Cardiac muscle cell (in vitro differentiated cells and primary cell): ENCODE measurements at regions not wholly inside any gene's neighbourhood (a gene's known extent, or its start where the extent isn't known, plus 50 kb on each side); places are given as distances from the start of the nearest gene placed in this dataset.

Experiments
- DNase-seq, 2 donors: peaks; one replicate each; pipeline versions ENCODE4 v3.0.0 to v3.0.0-alpha.2; 2010 to 2017; ENCODE audit warnings: low read depth in 1 of 2, low spot score in 1 of 2
- H3K27ac ChIP-seq: fragments of 200-600 bp; sonication (generic); 2 replicates; pipeline ENCODE4 v1.5.1; 2016
- H3K27me3 ChIP-seq: fragments of 200-600 bp; sonication (generic); 2 replicates; pipeline ENCODE4 v1.6.0; 2016; ENCODE audit warnings: control low read depth
- H3K36me3 ChIP-seq: fragments of 200-600 bp; sonication (generic); 2 replicates; pipeline ENCODE4 v1.5.1; 2016; ENCODE audit warnings: control low read depth
- H3K4me1 ChIP-seq: fragments of 200-600 bp; sonication (generic); 2 replicates; pipeline ENCODE4 v1.8.1; 2017; ENCODE audit warnings: low read depth, mild to moderate bottlenecking, mixed run types
- H3K4me3 ChIP-seq: fragments of 200-600 bp; sonication (generic); 2 replicates; pipeline ENCODE4 v1.5.1; 2016; ENCODE audit warnings: mild to moderate bottlenecking
- H3K9me3 ChIP-seq: fragments of 200-600 bp; sonication (generic); 2 replicates; pipeline ENCODE4 v1.5.1; 2017; ENCODE audit warnings: low read depth, mild to moderate bottlenecking, control low read depth
- CTCF ChIP-seq: IDR thresholded peaks from 2 replicates; pipeline ENCODE4 v1.5.1; 2012; ENCODE audit warnings: low read depth, mild to moderate bottlenecking, low read length

- H3K4me1 ChIP-seq, result peaks cover 5% of the 10 kb centered on the region
- DNase-seq, result no peak
- no peaks in the 10 kb centered on the region for H3K36me3 ChIP-seq
- no peak overlapping the region for H3K4me3 ChIP-seq
- H3K27ac ChIP-seq, result no peak overlapping the region
- H3K27me3 ChIP-seq, result peaks cover 66% of the 10 kb centered on the region
- TF ChIP-seq CTCF, result no peak
- no peaks in the 10 kb centered on the region for H3K9me3 ChIP-seq
These were observed 233.5 kb downstream of the MAN2A1 start for GRCh38 chr5:109923205-109923604.

- no peak for DNase-seq
- Histone ChIP-seq H3K4me1 (peaks cover 5% of the 10 kb centered on the region), H3K36me3 (no peaks in the 10 kb centered on the region), H3K4me3 (no peak overlapping the region), H3K9me3 (no peaks in the 10 kb centered on the region), H3K27me3 (peaks cover 73% of the 10 kb centered on the region), H3K27ac (no peak overlapping the region)
- no peak for TF ChIP-seq CTCF
These were observed 234.7 kb downstream of the MAN2A1 start for GRCh38 chr5:109924237-109925107.

- TF ChIP-seq CTCF, result no peak
- Histone ChIP-seq H3K9me3 (no peaks in the 10 kb centered on the region), H3K27me3 (peaks cover 92% of the 10 kb centered on the region), H3K4me3 (no peak overlapping the region), H3K27ac (no peak overlapping the region), H3K36me3 (no peaks in the 10 kb centered on the region), H3K4me1 (no peaks in the 10 kb centered on the region)
- DNase-seq, result no peak
These were observed 237.9 kb downstream of the MAN2A1 start for GRCh38 chr5:109927639-109928038.

GRCh38 chr5:109928046-109928445, 238.3 kb downstream of the MAN2A1 start:
- Histone ChIP-seq H3K36me3 (no peaks in the 10 kb centered on the region), H3K27me3 (peaks cover 96% of the 10 kb centered on the region), H3K4me3 (no peak overlapping the region), H3K4me1 (no peaks in the 10 kb centered on the region), H3K9me3 (no peaks in the 10 kb centered on the region), H3K27ac (no peak overlapping the region)
- TF ChIP-seq CTCF, result no peak
- no peak for DNase-seq

GRCh38 chr5:109928811-109929210, 239.1 kb downstream of the MAN2A1 start:
- no peak for TF ChIP-seq CTCF
- Histone ChIP-seq H3K9me3 (no peaks in the 10 kb centered on the region), H3K27ac (no peak overlapping the region), H3K4me1 (no peaks in the 10 kb centered on the region), H3K27me3 (peaks cover 99% of the 10 kb centered on the region), H3K4me3 (no peak overlapping the region), H3K36me3 (no peaks in the 10 kb centered on the region)
- no peak for DNase-seq
